HL-60 (cell line): ENCODE measurements at regions not wholly inside any gene's neighbourhood (a gene's known extent, or its start where the extent isn't known, plus 50 kb on each side); places are given as distances from the start of the nearest gene placed in this dataset.

Source experiments
- DNase-seq, 2 experiments: peaks; one replicate each; pipeline ENCODE4 v3.0.0-alpha.2; 2010 to 2020; ENCODE audit warnings: low read depth in 1 of 2, low spot score in 1 of 2
- H3K27ac ChIP-seq: fragments of 250-450 bp; sonication (Bioruptor Pico); replicated peaks from 2 replicates; pipeline ENCODE4 v1.5.1; 2020; ENCODE audit warnings: mild to moderate bottlenecking, moderate library complexity
- H3K27me3 ChIP-seq: fragments of 250-450 bp; sonication (Bioruptor Pico); 2 replicates; pipeline ENCODE4 v1.5.1; 2021; ENCODE audit warnings: mild to moderate bottlenecking, moderate library complexity; ENCODE audit not compliant: insufficient read depth, poor library complexity, severe bottlenecking
- H3K4me3 ChIP-seq: replicated peaks from 2 replicates; pipeline ENCODE4 v1.5.1; 2011; ENCODE audit warnings: mild to moderate bottlenecking, control low read depth, low read length; ENCODE audit not compliant: insufficient read depth
- GABPA ChIP-seq: IDR thresholded peaks from 2 replicates; pipeline ENCODE4 v1.6.1; 2012; ENCODE audit warnings: low read depth
- POLR2AphosphoS5 ChIP-seq: IDR thresholded peaks from 2 replicates; pipeline ENCODE4 v1.6.1; 2012; ENCODE audit warnings: low read depth
- SPI1 ChIP-seq: IDR thresholded peaks from 2 replicates; pipeline ENCODE4 v1.6.1; 2012; ENCODE audit warnings: low read depth, mild to moderate bottlenecking, borderline replicate concordance
- TF ChIP-seq, protein P1 (sequence below): IDR thresholded peaks from 2 replicates; pipeline ENCODE4 v1.6.1; 2012; ENCODE audit warnings: low read depth; ENCODE audit not compliant: insufficient replicate concordance
- TF ChIP-seq, protein P2 (sequence below): IDR thresholded peaks from one replicate; pipeline ENCODE4 v1.5.1; 2011; ENCODE audit warnings: low read length, control low read depth, inconsistent platforms; ENCODE audit not compliant: insufficient read depth

DNA sequence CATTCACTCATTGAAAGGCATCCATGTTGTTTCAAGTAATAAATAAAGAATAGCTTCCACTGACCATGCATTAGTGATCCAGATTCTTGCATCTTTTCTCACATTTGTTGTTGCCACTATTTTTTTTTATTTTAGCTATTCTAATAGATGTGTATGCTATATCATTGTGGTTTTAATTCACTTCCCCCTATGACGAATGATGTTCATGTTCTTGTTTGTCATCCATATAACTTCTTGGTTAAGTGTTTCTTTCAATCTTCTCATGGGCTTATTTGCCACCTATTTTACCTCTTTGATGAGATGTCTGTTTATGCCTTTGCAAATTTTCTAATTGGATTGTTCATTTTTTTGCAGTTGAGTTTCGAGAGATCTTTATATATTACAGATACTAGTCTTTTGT lies 681.2 kb downstream of the HDGFL1 start:
- H3K27me3 ChIP-seq, result no peaks in the 10 kb centered on the region
- no peak for TF ChIP-seq POLR2AphosphoS5
- TF ChIP-seq SPI1, result no peak
- TF ChIP-seq, protein P1, sequence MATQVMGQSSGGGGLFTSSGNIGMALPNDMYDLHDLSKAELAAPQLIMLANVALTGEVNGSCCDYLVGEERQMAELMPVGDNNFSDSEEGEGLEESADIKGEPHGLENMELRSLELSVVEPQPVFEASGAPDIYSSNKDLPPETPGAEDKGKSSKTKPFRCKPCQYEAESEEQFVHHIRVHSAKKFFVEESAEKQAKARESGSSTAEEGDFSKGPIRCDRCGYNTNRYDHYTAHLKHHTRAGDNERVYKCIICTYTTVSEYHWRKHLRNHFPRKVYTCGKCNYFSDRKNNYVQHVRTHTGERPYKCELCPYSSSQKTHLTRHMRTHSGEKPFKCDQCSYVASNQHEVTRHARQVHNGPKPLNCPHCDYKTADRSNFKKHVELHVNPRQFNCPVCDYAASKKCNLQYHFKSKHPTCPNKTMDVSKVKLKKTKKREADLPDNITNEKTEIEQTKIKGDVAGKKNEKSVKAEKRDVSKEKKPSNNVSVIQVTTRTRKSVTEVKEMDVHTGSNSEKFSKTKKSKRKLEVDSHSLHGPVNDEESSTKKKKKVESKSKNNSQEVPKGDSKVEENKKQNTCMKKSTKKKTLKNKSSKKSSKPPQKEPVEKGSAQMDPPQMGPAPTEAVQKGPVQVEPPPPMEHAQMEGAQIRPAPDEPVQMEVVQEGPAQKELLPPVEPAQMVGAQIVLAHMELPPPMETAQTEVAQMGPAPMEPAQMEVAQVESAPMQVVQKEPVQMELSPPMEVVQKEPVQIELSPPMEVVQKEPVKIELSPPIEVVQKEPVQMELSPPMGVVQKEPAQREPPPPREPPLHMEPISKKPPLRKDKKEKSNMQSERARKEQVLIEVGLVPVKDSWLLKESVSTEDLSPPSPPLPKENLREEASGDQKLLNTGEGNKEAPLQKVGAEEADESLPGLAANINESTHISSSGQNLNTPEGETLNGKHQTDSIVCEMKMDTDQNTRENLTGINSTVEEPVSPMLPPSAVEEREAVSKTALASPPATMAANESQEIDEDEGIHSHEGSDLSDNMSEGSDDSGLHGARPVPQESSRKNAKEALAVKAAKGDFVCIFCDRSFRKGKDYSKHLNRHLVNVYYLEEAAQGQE, result no peak
- H3K27ac ChIP-seq, result no peak overlapping the region
- H3K4me3 ChIP-seq, result no peak overlapping the region
- DNase-seq, result no peak

DNA sequence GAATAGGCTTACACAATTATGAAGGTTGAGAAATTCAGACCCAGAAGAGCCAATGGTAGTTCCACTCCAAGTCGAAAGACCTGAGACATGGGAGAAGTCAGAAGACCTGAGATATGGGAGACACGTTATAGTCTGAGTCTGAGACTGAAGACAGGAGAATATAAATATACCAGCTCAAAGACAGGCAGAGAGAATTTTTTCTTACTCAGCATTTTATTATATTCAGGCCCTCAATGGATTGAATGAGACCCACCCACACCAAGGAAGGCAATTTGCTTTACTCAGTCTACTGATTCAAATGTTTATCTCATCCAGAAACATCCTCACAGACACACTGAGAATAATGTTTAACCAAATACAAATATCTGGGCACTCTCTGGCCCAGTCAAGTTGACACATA lies 693.5 kb downstream of the HDGFL1 start:
- no peak for TF ChIP-seq SPI1
- TF ChIP-seq GABPA, result no peak
- TF ChIP-seq, protein P1, result no peak
- TF ChIP-seq, protein P2, sequence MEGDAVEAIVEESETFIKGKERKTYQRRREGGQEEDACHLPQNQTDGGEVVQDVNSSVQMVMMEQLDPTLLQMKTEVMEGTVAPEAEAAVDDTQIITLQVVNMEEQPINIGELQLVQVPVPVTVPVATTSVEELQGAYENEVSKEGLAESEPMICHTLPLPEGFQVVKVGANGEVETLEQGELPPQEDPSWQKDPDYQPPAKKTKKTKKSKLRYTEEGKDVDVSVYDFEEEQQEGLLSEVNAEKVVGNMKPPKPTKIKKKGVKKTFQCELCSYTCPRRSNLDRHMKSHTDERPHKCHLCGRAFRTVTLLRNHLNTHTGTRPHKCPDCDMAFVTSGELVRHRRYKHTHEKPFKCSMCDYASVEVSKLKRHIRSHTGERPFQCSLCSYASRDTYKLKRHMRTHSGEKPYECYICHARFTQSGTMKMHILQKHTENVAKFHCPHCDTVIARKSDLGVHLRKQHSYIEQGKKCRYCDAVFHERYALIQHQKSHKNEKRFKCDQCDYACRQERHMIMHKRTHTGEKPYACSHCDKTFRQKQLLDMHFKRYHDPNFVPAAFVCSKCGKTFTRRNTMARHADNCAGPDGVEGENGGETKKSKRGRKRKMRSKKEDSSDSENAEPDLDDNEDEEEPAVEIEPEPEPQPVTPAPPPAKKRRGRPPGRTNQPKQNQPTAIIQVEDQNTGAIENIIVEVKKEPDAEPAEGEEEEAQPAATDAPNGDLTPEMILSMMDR, result no peak
- no peak for TF ChIP-seq POLR2AphosphoS5
- DNase-seq, result no peak
- no peak overlapping the region for H3K4me3 ChIP-seq
- H3K27me3 ChIP-seq, result no peaks in the 10 kb centered on the region
- H3K27ac ChIP-seq, result no peak overlapping the region

DNA sequence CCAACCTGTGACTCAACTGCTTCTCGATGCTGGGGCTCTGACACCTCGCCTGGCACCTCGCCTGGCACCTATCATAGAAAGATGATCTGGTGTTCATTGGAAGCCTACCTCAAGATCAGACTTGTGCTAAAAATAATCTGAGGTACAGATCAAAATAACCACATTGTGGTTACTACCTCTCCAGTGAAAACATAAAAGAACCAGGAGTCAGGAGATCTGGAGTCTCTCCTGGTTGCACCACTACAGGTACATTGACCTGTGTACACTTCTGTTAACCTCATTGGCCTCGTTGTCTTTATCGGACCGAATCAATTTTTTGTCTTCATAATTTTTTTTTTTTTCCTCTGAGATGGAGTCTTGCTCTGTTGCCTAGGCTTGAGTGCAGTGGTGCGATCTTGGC lies 695.9 kb downstream of the HDGFL1 start:
- no peaks in the 10 kb centered on the region for H3K27me3 ChIP-seq
- DNase-seq, result no peak
- H3K4me3 ChIP-seq, result no peak overlapping the region
- TF ChIP-seq, protein P2, result no peak
- TF ChIP-seq, protein P1, result no peak
- TF ChIP-seq GABPA (no peak), POLR2AphosphoS5 (no peak), SPI1 (no peak)
- H3K27ac ChIP-seq, result no peak overlapping the region

DNA sequence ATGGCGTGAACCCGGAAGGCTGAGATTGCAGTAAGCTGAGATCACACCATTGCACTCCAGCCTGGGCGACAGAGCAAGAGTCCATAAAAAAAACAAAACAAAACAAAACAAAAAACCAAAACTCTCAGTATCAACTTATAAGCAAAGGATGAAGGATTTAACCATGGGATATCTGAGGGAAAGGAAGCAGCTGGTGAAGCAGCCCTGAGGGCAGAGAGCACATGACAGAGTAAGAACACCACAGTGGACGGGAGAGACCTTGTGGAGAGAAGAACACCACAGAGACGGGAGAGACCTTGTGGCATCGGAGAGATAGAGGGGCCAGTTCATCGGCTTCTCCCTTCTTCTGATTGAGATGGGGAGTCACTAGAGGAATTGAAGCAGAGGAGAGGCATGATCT lies 697.2 kb downstream of the HDGFL1 start:
- DNase-seq, result no peak

More for the DNA sequence above, 697.2 kb downstream of the HDGFL1 start:
- no peak overlapping the region for H3K27ac ChIP-seq
- no peak overlapping the region for H3K4me3 ChIP-seq
- TF ChIP-seq SPI1 (no peak), POLR2AphosphoS5 (no peak), GABPA (no peak)
- TF ChIP-seq, protein P2, result no peak
- TF ChIP-seq, protein P1, result no peak
- no peaks in the 10 kb centered on the region for H3K27me3 ChIP-seq
